ENCODE measurements at regions not wholly inside any gene's neighbourhood (a gene's known extent, or its start where the extent isn't known, plus 50 kb on each side); places are given as distances from the start of the nearest gene placed in this dataset.
"Not testable (repeated sequence)": the region's sequence is repeated elsewhere in the genome, so short reads cannot be mapped to it uniquely, and the experiment has no call there.

- no peaks in the 10 kb centered on the region for H3F3A ChIP-seq (ENCODE audit: insufficient read depth, low read length)
- H3K27me3 ChIP-seq (ENCODE audit: insufficient read depth, low read length), result no peaks in the 10 kb centered on the region
- H4K20me1 ChIP-seq (ENCODE audit: insufficient read depth, low read length), result no peaks in the 10 kb centered on the region
- no peaks in the 10 kb centered on the region for H3K9me3 ChIP-seq (ENCODE audit: low read length)
- no peaks in the 10 kb centered on the region for H3K4me1 ChIP-seq (ENCODE audit: insufficient read depth, low read length, severe bottlenecking)
- no peak overlapping the region for H3K4me2 ChIP-seq (ENCODE audit: low read length)
- H3K9me2 ChIP-seq (ENCODE audit: low read depth, low read length), result no peaks in the 10 kb centered on the region
- no peak overlapping the region for H2AFZ ChIP-seq (ENCODE audit: low read length)
- H3K36me3 ChIP-seq (ENCODE audit: insufficient read depth, low read length), result no peaks in the 10 kb centered on the region
- no peak overlapping the region for H3K27ac ChIP-seq (ENCODE audit: low read depth, low read length, poor library complexity, severe bottlenecking)
- TF ChIP-seq CTCF (IDR thresholded peaks at IDR 0.05; ENCODE audit: low read length) (no peak), EZH2 (IDR thresholded peaks at IDR 0.05; ENCODE audit: borderline replicate concordance, low read length) (no peak)
- no peak overlapping the region for H3K9ac ChIP-seq (ENCODE audit: low read length)
- H3K4me3 ChIP-seq (ENCODE audit: low read depth, low read length, poor library complexity, severe bottlenecking), result no peak overlapping the region
- no peaks in the 10 kb centered on the region for H3K79me2 ChIP-seq (ENCODE audit: insufficient read depth, low read length)
Observed at GRCh38 chr4:9716093-9716492, 65.3 kb upstream of the DRD5 start.

GRCh38 chr4:9718246-9718939 lies 63.0 kb upstream of the DRD5 start:
- H2AFZ ChIP-seq (ENCODE audit: low read length); H3K4me1 ChIP-seq (ENCODE audit: insufficient read depth, low read length, severe bottlenecking); H3K36me3 ChIP-seq (ENCODE audit: insufficient read depth, low read length); H3K9me2 ChIP-seq (ENCODE audit: low read depth, low read length); H3K4me2 ChIP-seq (ENCODE audit: low read length); H3K79me2 ChIP-seq (ENCODE audit: insufficient read depth, low read length); H3K9me3 ChIP-seq (ENCODE audit: low read length); H3F3A ChIP-seq (ENCODE audit: insufficient read depth, low read length); H3K4me3 ChIP-seq (ENCODE audit: low read depth, low read length, poor library complexity, severe bottlenecking); H3K27me3 ChIP-seq (ENCODE audit: insufficient read depth, low read length); H3K9ac ChIP-seq (ENCODE audit: low read length); H3K27ac ChIP-seq (ENCODE audit: low read depth, low read length, poor library complexity, severe bottlenecking); H4K20me1 ChIP-seq (ENCODE audit: insufficient read depth, low read length): not testable (repeated sequence)

GRCh38 chr4:9722131-9722530 lies 59.3 kb upstream of the DRD5 start:
- H3K27me3 ChIP-seq (ENCODE audit: insufficient read depth, low read length); H3K4me3 ChIP-seq (ENCODE audit: low read depth, low read length, poor library complexity, severe bottlenecking); H3K36me3 ChIP-seq (ENCODE audit: insufficient read depth, low read length); H3K9me3 ChIP-seq (ENCODE audit: low read length); H4K20me1 ChIP-seq (ENCODE audit: insufficient read depth, low read length); H3K9me2 ChIP-seq (ENCODE audit: low read depth, low read length); H3F3A ChIP-seq (ENCODE audit: insufficient read depth, low read length); H3K27ac ChIP-seq (ENCODE audit: low read depth, low read length, poor library complexity, severe bottlenecking); H3K79me2 ChIP-seq (ENCODE audit: insufficient read depth, low read length); H3K9ac ChIP-seq (ENCODE audit: low read length); H2AFZ ChIP-seq (ENCODE audit: low read length); H3K4me2 ChIP-seq (ENCODE audit: low read length); H3K4me1 ChIP-seq (ENCODE audit: insufficient read depth, low read length, severe bottlenecking): not testable (repeated sequence)

Measured in OCI-LY1 (cell line).